Gastroesophageal sphincter (tissue), 4 donors: ENCODE measurements at regions not wholly inside any gene's neighbourhood (a gene's known extent, or its start where the extent isn't known, plus 50 kb on each side); places are given as distances from the start of the nearest gene placed in this dataset.

Experiments used
- ATAC-seq: fragments of 150-250 bp; one replicate; pipeline ENCODE4 v1.9.1; 2016; ENCODE audit warnings: mild to moderate bottlenecking, moderate library complexity
- H3K27ac ChIP-seq, 4 donors: fragments of 200-600 bp; sonication (generic) in 3 of 4; 1 replicate in 3 of 4; 2 replicates in 1 of 4; pipeline ENCODE4 v1.5.1; 2016 to 2019
- H3K27me3 ChIP-seq: fragments of 200-600 bp; sonication (generic); one replicate; pipeline ENCODE4 v1.5.1; 2019
- H3K36me3 ChIP-seq, 2 donors: fragments of 200-600 bp; sonication (generic); one replicate each; pipeline ENCODE4 v1.5.1; 2019; ENCODE audit warnings: control low read depth in 1 of 2
- H3K4me1 ChIP-seq, 3 donors: fragments of 200-600 bp; sonication (generic); 1 replicate in 2 of 3; 2 replicates in 1 of 3; pipeline ENCODE4 v1.5.1; 2016 to 2019; ENCODE audit warnings: control low read depth in 2 of 3
- H3K4me3 ChIP-seq, 2 donors: fragments of 200-600 bp; sonication (generic); one replicate each; pipeline ENCODE4 v1.5.1; 2019; ENCODE audit warnings: mild to moderate bottlenecking in 1 of 2, moderate library complexity in 1 of 2
- H3K9me3 ChIP-seq, 3 donors: fragments of 200-600 bp; sonication (generic); one replicate each; pipeline ENCODE4 v1.5.1; 2017 to 2019; ENCODE audit warnings: control low read depth in 2 of 3
- CTCF ChIP-seq, 4 experiments: fragments of 200-600 bp in 2 of 4; fragments of 450-650 bp in 2 of 4; sonication (generic) in 1 of 4; IDR thresholded peaks; one replicate each; pipeline ENCODE4 v1.5.1; 2017 to 2019; ENCODE audit warnings: antibody characterized with exemption in 4 of 4, mild to moderate bottlenecking in 2 of 4, moderate library complexity in 2 of 4
- EP300 ChIP-seq: sonication (generic); formaldehyde crosslinking; IDR thresholded peaks from one replicate; pipeline ENCODE4 v1.6.1; 2017; ENCODE audit warnings: antibody characterized with exemption, mild to moderate bottlenecking
- POLR2A ChIP-seq, 2 donors: fragments of 450-650 bp; IDR thresholded peaks; one replicate each; pipeline ENCODE4 v1.6.1; 2017; ENCODE audit warnings: antibody characterized with exemption in 2 of 2, mild to moderate bottlenecking in 2 of 2, moderate library complexity in 1 of 2
- POLR2AphosphoS5 ChIP-seq: sonication (generic); formaldehyde crosslinking; IDR thresholded peaks from one replicate; pipeline ENCODE4 v1.6.1; 2017; ENCODE audit warnings: antibody characterized with exemption
- WGBS, 2 donors: methylation state at CpG; one replicate each; pipeline ENCODE4 v1.1.5; 2018; ENCODE audit warnings: low coverage in 1 of 2; 5-methylcytosine and 5-hydroxymethylcytosine counted together

GRCh38 chr6:147738099-147738498 lies 229.6 kb downstream of the SAMD5 start:
- 73 to 79% methylated on average over 6 to 8 of the region's 8 CpGs for WGBS, 2 donors

GRCh38 chr6:147738516-147739162 lies 230.1 kb downstream of the SAMD5 start:
- H3K9me3 ChIP-seq = no peaks in the 10 kb centered on the region
- peaks cover 0 to 8% (median 0%) of the 10 kb centered on the region in 3 donors for H3K4me1 ChIP-seq
- 0 to 11% methylated on average over 1 to 3 of the region's 3 CpGs for WGBS, 2 donors
- no peaks in the 10 kb centered on the region for H3K27me3 ChIP-seq
- no peak for ATAC-seq
- no peaks in the 10 kb centered on the region for H3K36me3 ChIP-seq
- TF ChIP-seq POLR2AphosphoS5 (no peak), CTCF (IDR thresholded peaks at IDR 0.05) (no peak), EP300 (no peak), POLR2A (IDR thresholded peaks at IDR 0.05) (no peak)
- no peak overlapping the region for H3K4me3 ChIP-seq
- H3K27ac ChIP-seq = no peak overlapping the region

More at GRCh38 chr6:147738099-147738498, 229.6 kb downstream of the SAMD5 start:
- H3K9me3 ChIP-seq = no peaks in the 10 kb centered on the region
- no peak overlapping the region for H3K4me3 ChIP-seq
- H3K27ac ChIP-seq = no peak overlapping the region
- H3K27me3 ChIP-seq = no peaks in the 10 kb centered on the region
- no peaks in the 10 kb centered on the region for H3K36me3 ChIP-seq
- peaks cover 0 to 8% (median 0%) of the 10 kb centered on the region in 3 donors for H3K4me1 ChIP-seq
- TF ChIP-seq POLR2AphosphoS5 (no peak), POLR2A (IDR thresholded peaks at IDR 0.05) (no peak), EP300 (no peak), CTCF (IDR thresholded peaks at IDR 0.05) (no peak)
- ATAC-seq = no peak

- TF ChIP-seq POLR2A (IDR thresholded peaks at IDR 0.05) = no peak
- no peak for TF ChIP-seq EP300
- TF ChIP-seq POLR2AphosphoS5 = no peak
- TF ChIP-seq CTCF (IDR thresholded peaks at IDR 0.05) = no peak
- Histone ChIP-seq H3K27ac (no peak overlapping the region), H3K27me3 (no peaks in the 10 kb centered on the region), H3K4me3 (no peak overlapping the region), H3K4me1 (peaks cover 0 to 8% (median 0%) of the 10 kb centered on the region in 3 donors), H3K9me3 (no peaks in the 10 kb centered on the region), H3K36me3 (no peaks in the 10 kb centered on the region)
- WGBS, 2 donors = 81 to 90% methylated on average over 3 of the region's 3 CpGs
- ATAC-seq = no peak
Observed at GRCh38 chr6:147740326-147740725, 231.8 kb downstream of the SAMD5 start.

- Histone ChIP-seq H3K27ac (no peak overlapping the region), H3K9me3 (no peaks in the 10 kb centered on the region), H3K27me3 (no peaks in the 10 kb centered on the region), H3K4me3 (no peak overlapping the region), H3K4me1 (peaks cover 0 to 8% (median 0%) of the 10 kb centered on the region in 3 donors), H3K36me3 (no peaks in the 10 kb centered on the region)
- TF ChIP-seq CTCF (IDR thresholded peaks at IDR 0.05) = no peak
- no peak for TF ChIP-seq POLR2A (IDR thresholded peaks at IDR 0.05)
- no peak for TF ChIP-seq POLR2AphosphoS5
- TF ChIP-seq EP300 = no peak
- 48 to 74% methylated on average over 3 of the region's 3 CpGs for WGBS, 2 donors
- no peak for ATAC-seq
Observed at GRCh38 chr6:147740916-147741315, 232.4 kb downstream of the SAMD5 start.

GRCh38 chr6:147741389-147741788 lies 232.9 kb downstream of the SAMD5 start:
- 83 to 84% methylated on average over 9 of the region's 9 CpGs for WGBS, 2 donors
- H3K36me3 ChIP-seq = no peaks in the 10 kb centered on the region
- no peak for ATAC-seq
- TF ChIP-seq POLR2A (IDR thresholded peaks at IDR 0.05) = no peak
- TF ChIP-seq CTCF (IDR thresholded peaks at IDR 0.05) = no peak
- no peak for TF ChIP-seq POLR2AphosphoS5
- TF ChIP-seq EP300 = no peak
- H3K4me1 ChIP-seq = peaks cover 0 to 8% (median 0%) of the 10 kb centered on the region in 3 donors
- H3K4me3 ChIP-seq = no peak overlapping the region
- H3K27ac ChIP-seq = no peak overlapping the region
- H3K27me3 ChIP-seq = no peaks in the 10 kb centered on the region
- no peaks in the 10 kb centered on the region for H3K9me3 ChIP-seq
